ENCODE measurements at regions not wholly inside any gene's neighbourhood (a gene's known extent, or its start where the extent isn't known, plus 50 kb on each side); places are given as distances from the start of the nearest gene placed in this dataset.

GRCh38 chr4:130035391-130035790 is 939.4 kb downstream of the C4orf33 start:
- TF ChIP-seq CTCF (IDR thresholded peaks at IDR 0.05): no peak
- TF ChIP-seq POLR2A (IDR thresholded peaks at IDR 0.05): no peak

Measured in testis (tissue), 2 donors.